ENCODE measurements at regions not wholly inside any gene's neighbourhood (a gene's known extent, or its start where the extent isn't known, plus 50 kb on each side); places are given as distances from the start of the nearest gene placed in this dataset.
"Not testable (repeated sequence)": the region's sequence is repeated elsewhere in the genome, so short reads cannot be mapped to it uniquely, and the experiment has no call there.

GRCh38 chr14:105897725-105898113 is 371.3 kb downstream of the TMEM121 start:
- no peak for DNase-seq

- no peak for DNase-seq
Observed at GRCh38 chr14:105898482-105899010, 372.2 kb downstream of the TMEM121 start.

DNA sequence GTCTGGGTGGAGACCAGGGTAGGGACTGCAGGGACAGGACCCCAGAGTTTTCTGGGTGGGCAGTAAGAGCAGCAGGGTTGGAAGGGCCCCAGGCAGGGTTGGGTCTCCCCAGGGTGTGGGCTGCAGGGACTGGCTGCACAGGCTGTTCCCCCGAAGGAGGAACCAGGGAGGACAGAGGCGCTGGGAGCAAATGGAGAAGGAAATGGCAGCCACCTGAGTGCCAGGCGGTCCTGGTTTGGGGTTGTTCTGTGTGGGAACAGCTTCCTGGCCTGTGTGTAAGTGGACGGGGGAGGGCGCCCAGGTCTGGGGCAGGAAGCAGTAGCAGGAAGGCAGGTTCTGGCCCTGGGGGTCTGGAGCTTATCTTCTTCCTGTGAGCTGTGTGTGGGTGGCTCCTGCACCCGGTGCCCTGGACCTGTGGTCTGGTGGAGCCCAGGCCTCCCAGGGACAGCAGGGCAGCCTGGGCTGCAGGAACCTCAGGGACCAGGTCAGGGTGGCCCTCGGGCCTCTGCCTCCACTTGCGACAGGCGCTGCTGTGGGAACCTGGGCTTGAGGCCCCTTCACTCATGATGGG is 372.8 kb downstream of the TMEM121 start:
- no peak for DNase-seq

GRCh38 chr14:105899657-105900397 is 373.4 kb downstream of the TMEM121 start:
- no peak for DNase-seq

- DNase-seq = no peak
Observed at GRCh38 chr14:105900398-105901160, 374.2 kb downstream of the TMEM121 start.

DNA sequence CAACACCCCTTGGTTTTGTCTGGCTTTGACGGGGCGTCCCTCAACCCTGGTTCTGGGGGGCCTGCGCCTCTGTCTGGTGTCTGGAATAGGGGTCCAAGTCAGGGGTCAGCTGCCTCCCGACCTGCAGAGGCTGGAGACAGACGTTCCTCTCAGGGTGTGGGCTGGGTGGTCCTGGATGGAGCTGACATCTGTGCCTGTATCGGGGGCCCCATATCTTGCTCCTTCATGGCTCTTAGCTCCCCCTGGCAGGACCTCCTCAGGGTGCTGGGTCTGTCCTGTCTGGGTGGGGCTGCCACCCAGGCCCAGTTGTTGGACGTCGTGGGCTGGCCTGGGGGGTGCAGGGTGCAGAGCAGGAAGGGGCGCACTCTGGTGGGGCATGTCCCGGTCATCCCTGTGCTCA is 374.8 kb downstream of the TMEM121 start:
- DNase-seq = no peak

DNA sequence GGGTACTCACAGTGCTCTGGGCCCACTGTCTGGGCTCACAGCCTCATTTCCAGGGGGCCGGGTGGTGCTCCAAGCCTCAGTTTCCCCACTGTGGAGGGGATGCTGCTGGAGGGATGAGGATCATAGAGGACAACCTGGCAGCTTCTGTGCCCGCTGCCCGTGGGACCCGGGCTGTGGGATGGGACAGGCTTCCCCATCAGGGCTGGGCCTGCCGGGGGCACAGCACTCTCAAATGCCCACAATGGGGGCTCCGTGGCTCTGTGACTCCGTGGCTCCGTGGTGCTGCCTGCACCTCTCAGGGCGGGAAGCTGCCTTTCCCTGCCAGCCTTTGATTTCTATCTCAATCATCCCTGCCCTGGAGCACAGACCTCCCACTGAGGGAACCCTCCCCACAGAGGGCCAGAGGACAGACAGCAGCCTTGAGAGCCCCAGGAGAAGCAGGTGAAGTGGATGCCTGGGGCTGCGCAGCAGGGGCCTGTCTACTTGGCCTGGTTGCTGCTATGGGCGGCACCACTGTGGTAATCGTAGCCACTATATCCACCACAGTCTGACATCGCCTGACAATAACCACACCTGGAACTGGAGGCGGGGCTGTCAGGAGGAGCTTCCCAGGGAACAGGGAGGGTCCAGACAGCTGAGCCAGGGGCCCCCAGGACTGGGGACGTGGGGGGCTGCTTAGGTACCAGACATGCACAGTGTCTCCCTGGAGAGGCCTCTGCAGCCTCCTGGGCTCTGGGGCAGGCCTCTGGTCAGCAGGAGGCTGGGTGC is 375.9 kb downstream of the TMEM121 start:
- DNase-seq = no peak

- DNase-seq = not testable (repeated sequence)
Observed at GRCh38 chr14:105902899-105903165, 376.4 kb downstream of the TMEM121 start.

- no peak for DNase-seq
Observed at GRCh38 chr14:105903971-105904370, 377.6 kb downstream of the TMEM121 start.

GRCh38 chr14:105904379-105904778 is 378.0 kb downstream of the TMEM121 start:
- no peak for DNase-seq

- DNase-seq = no peak
Observed at GRCh38 chr14:105905456-105905855, 379.1 kb downstream of the TMEM121 start.

DNA sequence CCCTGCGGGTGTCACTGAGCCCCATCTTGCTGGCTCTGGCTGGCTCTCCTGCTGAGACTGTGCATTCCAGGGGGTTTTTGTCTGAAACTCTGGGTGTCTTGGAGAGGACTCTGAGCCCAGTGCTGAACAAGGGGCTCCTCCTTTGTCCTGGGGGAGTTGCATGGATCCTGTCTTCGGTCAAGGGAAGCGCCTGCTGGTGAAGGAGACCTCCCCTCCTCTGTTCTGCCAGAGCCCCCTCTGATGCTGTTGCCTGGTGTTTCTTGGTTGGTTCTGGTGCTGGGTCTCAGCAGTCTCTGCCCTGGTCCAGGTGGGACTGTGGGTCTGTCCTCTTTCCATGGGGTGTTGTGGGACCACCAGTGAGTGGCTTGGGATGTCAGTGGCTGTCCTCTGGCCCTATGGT is 380.9 kb downstream of the TMEM121 start:
- DNase-seq = no peak

GRCh38 chr14:105908006-105908405 is 381.6 kb downstream of the TMEM121 start:
- no peak for DNase-seq

- no peak for DNase-seq
Observed at GRCh38 chr14:105908481-105908911, 382.1 kb downstream of the TMEM121 start.

DNA sequence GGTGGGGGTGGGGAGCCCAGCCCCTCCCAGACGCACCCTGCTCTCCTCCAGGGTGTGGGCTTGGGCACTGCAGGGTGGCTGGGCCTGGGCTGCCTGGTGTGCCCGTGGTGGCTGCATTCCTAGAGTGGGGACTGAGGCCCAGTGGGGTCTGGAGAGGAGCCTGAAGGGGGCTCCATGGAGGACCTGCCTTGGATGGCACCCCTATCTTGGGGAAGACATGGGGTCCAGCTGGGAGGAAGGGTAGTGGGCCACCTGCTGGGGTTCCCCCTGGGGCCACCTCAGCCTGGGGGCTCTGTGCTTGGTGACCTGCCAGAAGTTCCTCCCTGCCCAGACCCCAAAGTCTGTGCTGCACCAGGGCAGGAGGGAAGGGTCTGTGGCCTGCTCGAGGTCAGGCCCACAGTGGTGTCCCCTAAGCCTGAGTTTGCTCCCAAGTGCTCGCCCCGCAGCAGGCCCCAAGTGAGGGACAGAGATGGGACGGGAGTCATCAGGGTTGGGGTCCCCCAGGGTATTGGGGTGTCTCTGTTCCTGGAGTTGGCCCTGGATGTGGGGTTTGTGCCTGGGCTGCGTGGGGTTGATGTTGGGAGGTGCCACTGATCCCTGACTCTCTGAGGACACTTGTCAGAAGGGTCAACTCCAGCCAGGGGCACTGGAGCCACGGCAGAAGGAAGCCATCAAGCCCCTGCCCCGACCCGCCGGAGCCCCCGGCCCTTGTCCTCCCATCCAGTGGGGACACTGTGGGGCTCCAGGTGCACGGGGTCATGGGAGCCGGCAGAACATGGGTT is 382.9 kb downstream of the TMEM121 start:
- no peak for DNase-seq

DNA sequence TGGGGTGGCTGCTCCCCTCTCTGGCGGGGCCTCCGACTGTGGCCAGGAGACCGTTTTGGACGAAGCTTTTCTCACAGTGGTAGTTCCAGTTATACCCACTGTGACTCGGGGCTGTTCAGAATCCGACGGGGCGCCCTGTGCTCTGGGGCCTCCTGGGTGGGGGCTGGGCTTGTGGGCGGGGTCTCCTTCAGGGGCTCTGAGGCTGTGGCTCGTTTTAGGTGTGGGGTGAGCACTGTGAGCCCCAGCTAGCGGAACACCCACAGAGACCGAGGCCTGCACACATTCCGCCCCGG is 383.4 kb downstream of the TMEM121 start:
- not testable (repeated sequence) for DNase-seq

- no peak for DNase-seq
Observed at GRCh38 chr14:105910426-105910825, 384.0 kb downstream of the TMEM121 start.

GRCh38 chr14:105911006-105911847 is 384.8 kb downstream of the TMEM121 start:
- no peak for DNase-seq

GRCh38 chr14:105911848-105912292 is 385.5 kb downstream of the TMEM121 start:
- not testable (repeated sequence) for DNase-seq

DNA sequence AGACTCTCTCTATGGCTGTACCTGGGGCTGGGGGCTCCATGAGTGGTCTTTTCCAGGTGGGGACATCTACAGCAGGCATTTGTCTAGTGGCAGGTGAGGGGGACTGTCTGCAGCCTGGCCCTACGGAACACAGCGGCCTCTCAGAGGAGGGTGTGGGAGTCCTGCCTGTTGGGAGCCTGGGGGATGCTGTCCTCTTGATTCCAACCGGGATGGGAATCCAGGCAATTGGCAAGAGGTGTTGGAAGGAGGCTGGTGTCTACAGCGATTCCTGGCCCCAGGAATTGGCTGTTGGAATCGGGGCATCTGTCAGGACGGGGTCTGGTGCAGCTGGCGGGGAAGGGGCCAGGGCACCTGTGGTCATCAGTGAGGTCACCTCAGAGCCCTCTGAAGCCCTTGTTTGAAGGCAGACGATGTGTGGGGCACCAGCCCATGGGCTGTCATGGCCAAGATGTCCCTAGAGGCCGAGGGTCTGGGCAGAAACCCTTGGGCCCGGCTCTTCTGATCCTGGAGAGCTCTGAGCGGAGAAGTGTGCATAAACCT is 386.3 kb downstream of the TMEM121 start:
- no peak for DNase-seq

DNA sequence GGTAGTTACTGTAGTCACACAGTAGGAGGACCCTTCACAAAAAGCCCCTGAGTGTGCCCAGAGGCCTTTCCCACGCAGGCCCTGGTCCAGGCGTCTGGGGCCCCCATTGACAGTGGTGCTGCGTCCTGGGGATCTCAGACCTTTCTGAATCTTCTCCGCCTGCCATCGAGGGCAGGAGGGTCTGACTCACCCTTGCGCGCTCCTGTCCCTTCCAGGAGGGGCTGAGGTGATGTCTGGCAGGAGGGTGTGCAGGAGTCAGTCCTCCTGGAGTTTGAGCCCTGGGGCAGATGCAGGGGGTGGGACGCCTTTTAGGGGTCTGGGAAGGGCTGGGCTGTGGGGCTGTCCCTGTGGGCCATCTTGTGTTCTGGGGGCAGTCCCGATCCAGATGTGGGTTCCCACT is 386.8 kb downstream of the TMEM121 start:
- DNase-seq = no peak
